PFSK-1 (cell line): ENCODE measurements at regions not wholly inside any gene's neighbourhood (a gene's known extent, or its start where the extent isn't known, plus 50 kb on each side); places are given as distances from the start of the nearest gene placed in this dataset.

ENCODE experiments used
- FOXP2 ChIP-seq: optimal IDR thresholded peaks from 2 replicates; pipeline ENCODE3; 2011; ENCODE audit warnings: borderline replicate concordance, control low read depth, inconsistent platforms; ENCODE audit not compliant: insufficient read depth; ENCODE audit errors: extremely low read length, extremely low read depth
- POLR2AphosphoS5 ChIP-seq: IDR thresholded peaks from 2 replicates; pipeline ENCODE4 v1.6.1; 2012; ENCODE audit warnings: low read depth, mild to moderate bottlenecking, control low read depth, low read length, moderate library complexity
- SIN3A ChIP-seq: IDR thresholded peaks from 2 replicates; pipeline ENCODE4 v1.6.1; 2012; ENCODE audit warnings: mild to moderate bottlenecking, low read length, moderate library complexity, borderline replicate concordance; ENCODE audit not compliant: insufficient read depth
- TAF1 ChIP-seq: IDR thresholded peaks from 2 replicates; pipeline ENCODE4 v1.6.1; 2012; ENCODE audit warnings: low read length, control low read depth, borderline replicate concordance; ENCODE audit not compliant: insufficient read depth
- TF ChIP-seq, protein P1 (sequence below), 2 experiments: IDR thresholded peaks; 2 replicates each; pipeline versions ENCODE4 v1.6.1 to v1.8.0; 2011 to 2012; ENCODE audit warnings: low read depth in 2 of 2, low read length in 2 of 2, control low read depth in 1 of 2, inconsistent platforms in 1 of 2, mild to moderate bottlenecking in 1 of 2, moderate library complexity in 1 of 2; ENCODE audit not compliant: insufficient read depth in 1 of 2

GRCh38 chr1:87744763-87745162, 416.1 kb downstream of the LMO4 start:
- TF ChIP-seq TAF1 = no peak
- TF ChIP-seq, protein P1, sequence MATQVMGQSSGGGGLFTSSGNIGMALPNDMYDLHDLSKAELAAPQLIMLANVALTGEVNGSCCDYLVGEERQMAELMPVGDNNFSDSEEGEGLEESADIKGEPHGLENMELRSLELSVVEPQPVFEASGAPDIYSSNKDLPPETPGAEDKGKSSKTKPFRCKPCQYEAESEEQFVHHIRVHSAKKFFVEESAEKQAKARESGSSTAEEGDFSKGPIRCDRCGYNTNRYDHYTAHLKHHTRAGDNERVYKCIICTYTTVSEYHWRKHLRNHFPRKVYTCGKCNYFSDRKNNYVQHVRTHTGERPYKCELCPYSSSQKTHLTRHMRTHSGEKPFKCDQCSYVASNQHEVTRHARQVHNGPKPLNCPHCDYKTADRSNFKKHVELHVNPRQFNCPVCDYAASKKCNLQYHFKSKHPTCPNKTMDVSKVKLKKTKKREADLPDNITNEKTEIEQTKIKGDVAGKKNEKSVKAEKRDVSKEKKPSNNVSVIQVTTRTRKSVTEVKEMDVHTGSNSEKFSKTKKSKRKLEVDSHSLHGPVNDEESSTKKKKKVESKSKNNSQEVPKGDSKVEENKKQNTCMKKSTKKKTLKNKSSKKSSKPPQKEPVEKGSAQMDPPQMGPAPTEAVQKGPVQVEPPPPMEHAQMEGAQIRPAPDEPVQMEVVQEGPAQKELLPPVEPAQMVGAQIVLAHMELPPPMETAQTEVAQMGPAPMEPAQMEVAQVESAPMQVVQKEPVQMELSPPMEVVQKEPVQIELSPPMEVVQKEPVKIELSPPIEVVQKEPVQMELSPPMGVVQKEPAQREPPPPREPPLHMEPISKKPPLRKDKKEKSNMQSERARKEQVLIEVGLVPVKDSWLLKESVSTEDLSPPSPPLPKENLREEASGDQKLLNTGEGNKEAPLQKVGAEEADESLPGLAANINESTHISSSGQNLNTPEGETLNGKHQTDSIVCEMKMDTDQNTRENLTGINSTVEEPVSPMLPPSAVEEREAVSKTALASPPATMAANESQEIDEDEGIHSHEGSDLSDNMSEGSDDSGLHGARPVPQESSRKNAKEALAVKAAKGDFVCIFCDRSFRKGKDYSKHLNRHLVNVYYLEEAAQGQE (IDR thresholded peaks at IDR 0.05; ENCODE audit: insufficient read depth in 1 of 2, low read depth in 2 of 2, low read length in 2 of 2) = no peak
- TF ChIP-seq POLR2AphosphoS5 = no peak
- TF ChIP-seq FOXP2 = no peak
- no peak for TF ChIP-seq SIN3A
